Parathyroid adenoma (tissue), 2 donors: ENCODE measurements at regions not wholly inside any gene's neighbourhood (a gene's known extent, or its start where the extent isn't known, plus 50 kb on each side); places are given as distances from the start of the nearest gene placed in this dataset.

Experiments used
- H2AFZ ChIP-seq: fragments of 300-600 bp; sonication (generic); one replicate; pipeline ENCODE4 v1.7.0; 2017; ENCODE audit warnings: antibody characterized with exemption, mild to moderate bottlenecking
- H3K27ac ChIP-seq: fragments of 300-600 bp; sonication (generic); one replicate; pipeline ENCODE4 v1.7.0; 2017
- H3K27me3 ChIP-seq: fragments of 300-600 bp; sonication (generic); one replicate; pipeline ENCODE4 v1.7.0; 2017; ENCODE audit warnings: low read length; ENCODE audit not compliant: control insufficient read depth, insufficient read depth
- H3K36me3 ChIP-seq: fragments of 300-600 bp; sonication (generic); one replicate; pipeline ENCODE4 v1.7.0; 2017; ENCODE audit warnings: low read length; ENCODE audit not compliant: control insufficient read depth, insufficient read depth
- H3K4me1 ChIP-seq: fragments of 300-600 bp; sonication (generic); one replicate; pipeline ENCODE4 v1.7.0; 2017; ENCODE audit warnings: control low read depth
- H3K4me2 ChIP-seq: fragments of 300-600 bp; sonication (generic); one replicate; pipeline ENCODE4 v1.7.0; 2017; ENCODE audit warnings: low read length
- H3K4me3 ChIP-seq: fragments of 300-600 bp; sonication (generic); one replicate; pipeline ENCODE4 v1.7.0; 2017; ENCODE audit warnings: low read depth, low read length
- H3K79me2 ChIP-seq: fragments of 300-600 bp; sonication (generic); one replicate; pipeline ENCODE4 v1.7.0; 2017; ENCODE audit warnings: control low read depth
- H3K9ac ChIP-seq: fragments of 300-600 bp; sonication (generic); one replicate; pipeline ENCODE4 v1.7.0; 2017; ENCODE audit warnings: mild to moderate bottlenecking
- H3K9me3 ChIP-seq: fragments of 300-600 bp; sonication (generic); one replicate; pipeline ENCODE4 v1.7.0; 2017; ENCODE audit warnings: low read length; ENCODE audit not compliant: control insufficient read depth
- TF ChIP-seq, protein P1 (sequence below): fragments of 300-600 bp; sonication (generic); IDR thresholded peaks from one replicate; pipeline ENCODE4 v1.7.0; 2017; ENCODE audit warnings: antibody characterized with exemption, mild to moderate bottlenecking
- donor health status: primary hyperparathyroidism.

DNA sequence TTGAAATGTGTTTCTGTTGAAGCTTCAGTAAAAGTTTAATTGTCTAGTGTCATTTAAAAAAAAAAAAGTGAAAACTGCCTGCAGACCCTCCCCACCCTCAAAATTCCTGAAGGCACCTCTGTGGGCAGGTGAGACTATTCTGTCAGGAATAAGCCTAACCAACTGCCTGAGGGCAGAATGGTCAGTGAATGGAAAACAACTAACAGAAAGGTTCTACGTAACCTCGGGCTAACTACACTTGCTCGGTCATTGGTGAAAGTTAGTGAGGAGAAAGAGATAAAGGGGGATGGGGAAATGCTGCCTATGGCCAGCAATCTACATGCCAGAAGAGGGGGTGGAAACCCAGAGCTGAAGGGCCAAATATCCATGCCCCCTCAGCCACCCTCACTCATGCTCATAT is 108.6 kb upstream of the SLC24A5 start:
- TF ChIP-seq, protein P1, sequence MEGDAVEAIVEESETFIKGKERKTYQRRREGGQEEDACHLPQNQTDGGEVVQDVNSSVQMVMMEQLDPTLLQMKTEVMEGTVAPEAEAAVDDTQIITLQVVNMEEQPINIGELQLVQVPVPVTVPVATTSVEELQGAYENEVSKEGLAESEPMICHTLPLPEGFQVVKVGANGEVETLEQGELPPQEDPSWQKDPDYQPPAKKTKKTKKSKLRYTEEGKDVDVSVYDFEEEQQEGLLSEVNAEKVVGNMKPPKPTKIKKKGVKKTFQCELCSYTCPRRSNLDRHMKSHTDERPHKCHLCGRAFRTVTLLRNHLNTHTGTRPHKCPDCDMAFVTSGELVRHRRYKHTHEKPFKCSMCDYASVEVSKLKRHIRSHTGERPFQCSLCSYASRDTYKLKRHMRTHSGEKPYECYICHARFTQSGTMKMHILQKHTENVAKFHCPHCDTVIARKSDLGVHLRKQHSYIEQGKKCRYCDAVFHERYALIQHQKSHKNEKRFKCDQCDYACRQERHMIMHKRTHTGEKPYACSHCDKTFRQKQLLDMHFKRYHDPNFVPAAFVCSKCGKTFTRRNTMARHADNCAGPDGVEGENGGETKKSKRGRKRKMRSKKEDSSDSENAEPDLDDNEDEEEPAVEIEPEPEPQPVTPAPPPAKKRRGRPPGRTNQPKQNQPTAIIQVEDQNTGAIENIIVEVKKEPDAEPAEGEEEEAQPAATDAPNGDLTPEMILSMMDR: no peak
- no peak overlapping the region for H2AFZ ChIP-seq
- H3K27ac ChIP-seq: no peak overlapping the region
- H3K4me2 ChIP-seq: no peak overlapping the region
- H3K9me3 ChIP-seq: no peaks in the 10 kb centered on the region
- no peak overlapping the region for H3K4me3 ChIP-seq
- H3K4me1 ChIP-seq: no peaks in the 10 kb centered on the region
- H3K36me3 ChIP-seq: no peaks in the 10 kb centered on the region
- no peaks in the 10 kb centered on the region for H3K79me2 ChIP-seq
- no peak overlapping the region for H3K9ac ChIP-seq
- no peaks in the 10 kb centered on the region for H3K27me3 ChIP-seq

DNA sequence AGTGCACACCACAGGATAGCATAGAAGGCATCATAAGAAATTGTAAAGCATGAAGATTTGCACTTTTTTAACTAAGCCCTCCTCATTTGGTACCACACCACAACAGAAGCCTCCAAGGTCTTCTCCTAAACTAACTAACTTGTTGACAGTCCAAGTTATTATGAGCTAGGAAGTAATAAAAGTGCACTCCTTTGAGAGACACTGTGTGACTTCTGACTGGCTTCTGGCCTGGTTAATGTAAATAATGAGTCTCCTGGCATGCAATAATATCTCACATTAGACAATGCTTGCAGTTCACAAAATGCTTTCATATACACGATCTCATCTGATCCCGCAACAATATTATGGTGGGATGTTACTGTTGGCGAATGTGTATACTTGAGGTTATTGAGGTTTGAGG is 103.9 kb upstream of the SLC24A5 start:
- Histone ChIP-seq H3K27ac (no peak overlapping the region), H3K9me3 (no peaks in the 10 kb centered on the region), H3K36me3 (no peaks in the 10 kb centered on the region), H2AFZ (no peak overlapping the region), H3K4me1 (no peaks in the 10 kb centered on the region), H3K79me2 (no peaks in the 10 kb centered on the region), H3K9ac (no peak overlapping the region), H3K4me2 (no peak overlapping the region), H3K27me3 (no peaks in the 10 kb centered on the region), H3K4me3 (no peak overlapping the region)
- TF ChIP-seq, protein P1: no peak

DNA sequence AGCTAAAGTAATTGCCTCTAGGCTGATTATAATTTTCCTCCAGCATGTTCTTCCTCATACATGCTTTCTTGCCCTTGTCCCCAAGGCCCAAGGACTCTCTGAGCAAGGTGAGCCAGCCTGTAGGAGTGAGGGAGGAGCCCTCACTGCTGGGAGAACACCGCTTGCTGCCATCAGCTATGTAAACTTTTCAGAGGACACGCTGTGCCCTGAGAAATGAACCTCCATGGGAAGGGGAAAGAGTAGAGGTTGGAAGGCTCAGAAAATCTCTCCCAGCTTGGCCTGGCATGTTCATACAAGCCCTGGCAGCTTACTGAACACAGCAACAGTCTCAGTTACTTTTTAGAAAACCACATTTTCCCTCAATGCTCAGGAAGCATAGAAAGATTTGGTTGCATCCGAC is 103.0 kb upstream of the SLC24A5 start:
- Histone ChIP-seq H3K9me3 (no peaks in the 10 kb centered on the region), H3K4me1 (no peaks in the 10 kb centered on the region), H3K4me3 (no peak overlapping the region), H2AFZ (no peak overlapping the region), H3K36me3 (no peaks in the 10 kb centered on the region), H3K9ac (no peak overlapping the region), H3K4me2 (no peak overlapping the region), H3K27me3 (no peaks in the 10 kb centered on the region), H3K27ac (no peak overlapping the region), H3K79me2 (no peaks in the 10 kb centered on the region)
- TF ChIP-seq, protein P1: no peak

DNA sequence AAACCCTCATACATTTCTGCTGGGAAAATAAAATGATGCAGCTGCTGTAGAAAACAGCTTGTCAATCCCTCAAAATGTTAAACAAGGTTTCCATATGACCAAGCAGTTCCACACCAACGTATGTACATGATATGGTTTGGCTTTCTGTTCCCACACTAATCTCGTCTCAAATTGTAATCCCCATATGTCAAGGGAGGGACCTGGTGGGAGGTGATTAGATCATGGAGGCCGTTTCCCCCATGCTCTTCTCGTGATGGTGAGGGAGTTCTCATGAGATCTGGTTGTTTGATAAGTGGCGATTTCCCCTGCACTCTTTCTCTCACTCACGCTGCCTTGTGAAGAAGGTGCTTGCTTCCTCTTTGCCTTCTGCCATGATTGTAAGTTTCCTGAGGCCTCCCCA is 100.6 kb upstream of the SLC24A5 start:
- Histone ChIP-seq H3K27ac (no peak overlapping the region), H3K9ac (no peak overlapping the region), H3K36me3 (no peaks in the 10 kb centered on the region), H3K4me1 (no peaks in the 10 kb centered on the region), H3K4me2 (no peak overlapping the region), H3K27me3 (no peaks in the 10 kb centered on the region), H3K4me3 (no peak overlapping the region), H3K9me3 (no peaks in the 10 kb centered on the region), H2AFZ (no peak overlapping the region), H3K79me2 (no peaks in the 10 kb centered on the region)
- TF ChIP-seq, protein P1: no peak

DNA sequence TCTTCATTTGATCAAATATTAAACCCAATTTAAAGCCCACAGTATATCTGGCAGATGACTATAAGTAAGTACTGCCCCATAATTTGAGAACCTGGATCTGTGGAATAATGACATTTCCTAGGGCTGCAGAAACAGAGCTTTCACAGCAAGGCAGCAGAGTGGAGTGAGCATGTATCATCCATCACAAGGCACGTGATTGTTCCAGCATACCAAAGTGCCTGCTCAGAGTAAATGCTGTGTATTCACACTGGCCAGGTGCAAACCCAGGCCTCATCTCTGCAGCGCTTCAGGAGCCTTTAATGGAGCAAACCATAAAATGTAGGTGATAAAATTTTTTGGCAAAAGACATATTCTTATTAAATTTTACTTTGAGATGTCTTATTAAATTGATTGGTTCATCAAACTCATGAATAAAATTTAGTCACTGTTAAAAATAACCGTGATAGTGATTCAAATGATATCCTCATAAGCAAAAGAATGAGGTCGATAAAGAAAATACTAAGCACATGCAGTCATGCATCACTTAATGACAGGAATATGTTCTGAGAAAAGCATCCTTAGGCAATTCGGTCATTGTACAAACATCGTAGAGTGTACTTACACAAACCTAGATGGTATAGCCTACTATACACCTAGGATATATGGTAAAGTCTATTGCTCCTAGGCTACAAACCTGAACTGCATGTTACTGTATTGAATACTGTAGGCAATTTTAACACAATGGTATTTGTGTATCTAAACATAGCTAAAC is 99.3 kb upstream of the SLC24A5 start:
- Histone ChIP-seq H3K9me3 (peaks cover 6% of the 10 kb centered on the region), H3K4me3 (no peak overlapping the region), H3K4me2 (no peak overlapping the region), H3K27me3 (no peaks in the 10 kb centered on the region), H3K79me2 (no peaks in the 10 kb centered on the region), H3K36me3 (no peaks in the 10 kb centered on the region), H3K27ac (no peak overlapping the region), H3K9ac (no peak overlapping the region), H3K4me1 (no peaks in the 10 kb centered on the region), H2AFZ (no peak overlapping the region)
- TF ChIP-seq, protein P1: no peak
